SW480 (cell line): ENCODE measurements at regions not wholly inside any gene's neighbourhood (a gene's known extent, or its start where the extent isn't known, plus 50 kb on each side); places are given as distances from the start of the nearest gene placed in this dataset.

Source experiments
- DNase-seq: peaks from one replicate; pipeline ENCODE4 v3.0.0-alpha.2; 2016; ENCODE audit warnings: low spot score

DNA sequence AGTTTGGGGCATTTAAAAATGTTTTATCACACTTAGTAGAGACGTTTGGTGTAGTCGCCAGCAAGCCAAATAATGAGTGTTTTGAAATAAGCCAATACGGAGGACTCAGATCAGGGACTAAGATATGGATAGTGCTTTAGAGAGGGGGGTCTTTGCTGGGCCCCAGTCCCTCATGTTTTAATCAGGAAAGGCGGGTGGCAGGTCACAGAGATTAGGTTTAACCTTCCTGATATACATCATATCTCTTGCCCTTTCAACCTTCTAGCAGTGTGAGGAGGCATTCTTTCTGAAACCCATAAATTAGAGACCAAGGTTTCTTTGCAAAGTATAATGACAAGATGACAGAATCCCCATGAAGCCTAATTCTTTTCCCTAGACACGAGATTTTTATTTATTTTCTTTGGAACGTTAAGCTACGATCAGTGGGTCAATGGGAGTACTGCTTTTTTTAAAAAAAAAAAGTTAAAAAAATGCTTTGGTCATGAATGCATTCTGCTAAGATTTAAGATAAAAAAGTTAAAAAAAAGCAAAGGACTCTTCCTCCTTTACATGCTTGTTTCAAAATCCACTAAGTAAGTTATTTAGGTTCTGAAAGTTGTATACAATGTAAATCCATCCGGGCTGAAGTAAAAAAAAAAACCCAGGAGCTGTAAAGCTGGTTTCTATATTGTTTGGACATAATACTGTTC, 572.1 kb upstream of the SALL1 start:
- DNase-seq: no peak

DNA sequence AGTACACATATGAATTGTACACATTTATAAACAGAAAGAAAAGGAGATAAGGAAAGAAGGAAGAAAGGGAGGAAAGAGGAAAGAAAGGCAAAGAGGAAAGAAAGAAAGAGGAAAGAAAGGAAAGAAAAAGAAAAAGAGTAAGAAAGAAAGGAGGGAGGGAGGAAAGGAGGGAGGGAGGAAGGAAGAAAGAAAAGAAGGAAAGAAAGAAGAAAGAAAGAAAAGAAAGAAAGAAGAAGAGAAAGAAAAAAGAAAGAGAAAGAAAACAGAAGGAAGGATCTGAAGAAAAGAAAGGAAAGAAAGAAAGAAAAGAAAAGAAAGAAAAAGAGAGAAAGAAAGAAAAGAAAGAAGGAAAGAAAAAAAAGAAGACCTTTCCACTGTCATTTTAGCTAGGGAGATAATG, 571.4 kb upstream of the SALL1 start:
- DNase-seq: no peak

GRCh38 chr16:51719376-51719775, 568.3 kb upstream of the SALL1 start:
- peak; percentile 33 for DNase-seq

DNA sequence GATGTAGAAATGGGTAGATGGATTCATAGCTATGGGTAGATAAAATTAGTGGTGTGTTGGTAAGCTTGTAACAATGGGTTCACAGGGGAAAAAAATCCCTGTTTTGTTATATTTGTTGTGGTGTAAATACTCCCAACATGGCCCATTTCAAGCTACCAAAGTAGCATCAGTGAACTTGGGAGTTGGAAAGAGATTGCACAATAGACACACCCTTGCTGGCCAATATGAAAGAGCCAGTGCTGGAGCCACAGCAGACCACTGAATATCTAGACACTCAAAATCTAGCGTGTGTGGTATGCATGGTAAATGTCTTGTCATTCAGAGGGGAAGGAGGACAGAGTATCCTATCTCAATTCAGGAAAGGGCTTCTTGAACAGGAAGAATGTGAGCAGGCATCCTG, 565.1 kb upstream of the SALL1 start:
- DNase-seq: no peak

GRCh38 chr16:51713502-51713901, 562.4 kb upstream of the SALL1 start:
- DNase-seq: no peak

GRCh38 chr16:51710905-51711563, 560.0 kb upstream of the SALL1 start:
- no peak for DNase-seq

DNA sequence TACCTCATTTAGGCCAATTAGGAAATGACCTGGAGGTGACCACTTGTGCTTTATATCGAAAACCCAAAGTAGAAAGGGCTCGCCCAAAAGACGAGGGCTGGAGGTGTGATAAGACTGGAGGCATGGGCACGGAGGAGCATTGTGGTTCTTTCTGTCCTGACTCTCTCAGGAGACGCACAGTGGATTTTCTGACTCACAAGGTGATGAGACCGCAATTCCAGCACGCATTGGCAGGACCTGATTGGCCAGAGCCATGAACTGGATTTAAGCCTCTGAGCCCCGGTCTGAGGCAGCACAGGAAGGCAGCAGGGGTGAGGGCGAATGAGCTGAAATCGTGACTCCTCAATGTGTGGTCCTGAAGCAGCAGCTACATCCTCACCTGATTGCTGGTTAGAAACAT, 559.1 kb upstream of the SALL1 start:
- DNase-seq: no peak

- DNase-seq: no peak
Observed at GRCh38 chr16:51708861-51709260, 557.8 kb upstream of the SALL1 start.

DNA sequence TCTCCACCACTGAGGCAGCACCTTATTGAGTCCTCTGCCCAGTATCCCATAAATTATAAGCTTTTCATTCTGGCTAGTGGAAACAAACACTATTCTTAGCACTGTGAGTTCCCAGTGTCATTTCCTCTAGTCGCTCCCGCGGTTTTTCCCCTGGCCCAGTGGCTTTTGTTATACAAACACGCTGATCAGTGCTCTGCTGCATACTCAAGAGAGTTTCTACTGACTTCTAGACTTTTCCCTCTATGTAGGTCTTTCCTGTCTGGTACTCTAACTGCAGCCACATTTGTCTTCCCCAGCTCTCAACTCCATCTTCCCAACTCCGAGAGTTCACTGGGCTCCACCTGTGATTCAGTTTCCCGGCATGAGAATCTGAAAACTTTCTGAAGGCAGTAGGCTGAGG, 556.6 kb upstream of the SALL1 start:
- DNase-seq: no peak

DNA sequence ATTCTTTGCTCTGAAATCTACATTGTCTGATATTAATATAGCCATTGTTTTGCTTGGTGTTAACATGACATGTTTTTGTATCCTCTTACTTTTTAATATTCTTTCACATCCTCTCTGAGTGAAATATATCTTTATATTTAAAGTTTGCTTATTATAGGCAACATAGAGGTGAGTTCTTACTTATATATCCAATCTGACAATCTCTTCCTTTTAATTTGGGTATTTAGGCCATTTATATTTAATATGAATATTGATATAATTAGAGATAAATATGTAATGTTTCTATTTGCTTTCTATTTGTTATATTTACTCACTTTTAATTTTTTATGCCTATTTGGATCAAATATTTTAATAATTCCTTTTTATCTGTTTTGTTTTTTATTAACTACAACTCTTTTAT, 554.1 kb upstream of the SALL1 start:
- DNase-seq: no peak

DNA sequence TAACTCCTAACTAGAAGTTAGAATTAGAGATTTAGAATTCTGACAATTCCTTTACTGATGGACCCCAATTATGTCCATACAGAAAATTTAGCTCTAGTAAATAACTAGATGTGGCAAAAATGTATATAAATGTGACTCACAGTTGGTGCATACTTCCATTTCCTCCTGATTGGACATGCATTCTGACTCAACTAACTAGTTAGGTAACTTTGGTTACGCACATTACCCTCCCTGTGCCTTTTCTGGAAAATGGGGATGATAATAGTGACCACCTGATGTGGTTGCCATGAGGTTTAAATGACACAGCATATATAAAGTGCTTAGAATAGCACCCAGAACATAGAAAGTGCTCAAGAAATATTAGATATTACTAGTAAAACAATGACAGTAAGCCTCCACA, 550.0 kb upstream of the SALL1 start:
- DNase-seq: no peak

- no peak for DNase-seq
Observed at GRCh38 chr16:51699686-51700396, 548.8 kb upstream of the SALL1 start.

GRCh38 chr16:51698647-51699046, 547.6 kb upstream of the SALL1 start:
- DNase-seq: no peak

GRCh38 chr16:51697454-51697853, 546.4 kb upstream of the SALL1 start:
- DNase-seq: no peak

GRCh38 chr16:51696376-51696775, 545.3 kb upstream of the SALL1 start:
- no peak for DNase-seq

DNA sequence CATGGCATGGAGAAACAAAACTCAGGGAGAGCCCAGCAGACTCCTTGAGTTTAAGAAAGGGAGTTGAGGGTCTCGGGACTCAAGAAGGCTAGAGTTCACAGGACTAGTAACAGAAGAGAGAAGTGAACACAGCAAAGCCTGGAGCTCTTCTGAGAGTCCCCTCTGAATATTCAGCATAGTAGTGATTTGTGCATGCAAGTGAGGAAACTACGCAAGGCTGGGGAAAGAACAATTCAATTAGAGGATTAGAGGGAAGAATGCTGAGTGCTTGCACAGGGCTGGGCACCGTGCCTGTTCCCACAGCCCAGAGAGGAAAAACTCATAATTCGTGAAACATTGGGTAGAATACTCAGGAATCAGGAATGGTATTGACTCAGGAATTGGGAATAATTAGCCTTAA, 540.0 kb upstream of the SALL1 start:
- no peak for DNase-seq

DNA sequence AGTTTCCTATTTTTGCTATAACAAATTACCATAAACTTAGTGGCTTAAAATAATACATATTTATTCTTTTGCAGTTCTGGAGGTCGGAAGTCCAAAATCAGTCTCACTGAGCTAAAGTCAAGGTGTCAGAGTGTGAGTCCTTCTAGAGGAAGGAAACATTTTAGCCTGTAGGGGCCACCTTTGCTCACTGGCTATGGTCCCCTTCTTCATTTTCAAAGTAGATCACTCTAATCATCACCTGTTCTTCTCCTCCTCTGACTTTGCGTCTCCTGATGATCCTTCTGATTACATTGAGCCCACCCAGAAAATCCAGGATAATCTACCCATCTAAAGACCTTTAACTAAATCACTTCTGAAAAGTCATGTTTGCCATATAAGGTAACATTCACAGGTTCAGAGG, 534.4 kb upstream of the SALL1 start:
- DNase-seq: no peak

GRCh38 chr16:51683882-51684281, 532.8 kb upstream of the SALL1 start:
- no peak for DNase-seq

- DNase-seq: no peak
Observed at GRCh38 chr16:51682905-51683304, 531.8 kb upstream of the SALL1 start.

- DNase-seq: no peak
Observed at GRCh38 chr16:51674615-51675014, 523.5 kb upstream of the SALL1 start.

- no peak for DNase-seq
Observed at GRCh38 chr16:51670527-51670926, 519.5 kb upstream of the SALL1 start.

DNA sequence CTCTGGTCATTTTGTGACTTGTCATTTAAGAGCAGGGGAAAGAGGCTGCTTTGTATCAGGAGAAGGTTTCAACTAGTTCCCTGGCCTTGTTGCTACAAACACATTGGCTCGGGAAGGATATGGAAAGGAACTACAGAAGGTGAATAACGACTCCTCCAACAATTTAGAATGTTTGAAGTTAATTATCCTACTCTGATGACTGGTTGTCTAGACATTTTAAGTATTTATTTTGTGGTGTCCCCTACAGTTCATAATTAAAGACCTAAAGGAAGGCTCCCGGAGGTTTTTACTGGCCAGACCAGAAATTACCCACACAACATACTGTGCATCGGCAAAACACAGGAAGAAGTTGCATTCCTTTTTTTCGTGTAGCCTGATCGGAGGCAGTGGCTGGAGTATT, 515.8 kb upstream of the SALL1 start:
- DNase-seq: no peak

DNA sequence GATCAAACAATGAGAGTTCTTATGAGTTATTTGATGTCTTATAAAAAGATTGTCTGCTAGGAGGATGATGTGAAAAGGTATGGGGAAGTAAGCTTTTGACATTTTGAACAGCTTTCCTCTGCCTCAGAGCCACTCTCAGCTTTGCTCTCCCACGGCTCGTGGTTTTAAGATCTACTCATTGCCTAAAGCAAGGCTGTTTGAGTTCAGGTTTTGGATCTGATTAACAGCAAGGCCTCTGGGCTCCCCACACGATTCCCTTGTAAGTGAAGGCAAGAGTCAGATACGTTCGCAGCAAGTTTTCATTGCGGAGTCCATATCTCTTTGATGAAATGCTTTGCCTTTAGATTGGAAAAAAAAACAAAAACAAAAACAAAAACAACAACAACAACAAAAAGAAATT, 515.0 kb upstream of the SALL1 start:
- DNase-seq: no peak
